Endodermal cell (in vitro differentiated cells): ENCODE measurements at regions not wholly inside any gene's neighbourhood (a gene's known extent, or its start where the extent isn't known, plus 50 kb on each side); places are given as distances from the start of the nearest gene placed in this dataset.
A peak's percentile ranks its signal among the peaks of the same experiment; 100 is the strongest.

ENCODE experiments used
- DNase-seq: peaks from one replicate; pipeline ENCODE4 v3.0.0-alpha.2; 2017
- H3K27ac ChIP-seq: 2 replicates; pipeline ENCODE4 v1.5.1; 2013; ENCODE audit warnings: mild to moderate bottlenecking, low read depth, low read length, moderate library complexity
- H3K27me3 ChIP-seq: 2 replicates; pipeline ENCODE4 v1.6.1; 2013; ENCODE audit warnings: mild to moderate bottlenecking, low read length, moderate library complexity; ENCODE audit not compliant: insufficient read depth, control insufficient read depth, poor library complexity, severe bottlenecking
- H3K36me3 ChIP-seq: 2 replicates; pipeline ENCODE4 v1.7.0; 2013; ENCODE audit warnings: mild to moderate bottlenecking, low read length, moderate library complexity; ENCODE audit not compliant: control insufficient read depth, insufficient read depth
- H3K4me1 ChIP-seq: one replicate; pipeline ENCODE4 v1.7.0; 2013; ENCODE audit warnings: low read length; ENCODE audit not compliant: control insufficient read depth, insufficient read depth
- H3K4me3 ChIP-seq: 2 replicates; pipeline ENCODE4 v1.5.1; 2013; ENCODE audit warnings: mild to moderate bottlenecking, low read length, moderate library complexity
- H3K9ac ChIP-seq: 2 replicates; pipeline ENCODE4 v1.6.1; 2013; ENCODE audit warnings: mild to moderate bottlenecking, low read length, moderate library complexity; ENCODE audit not compliant: poor library complexity, severe bottlenecking; ENCODE audit errors: extremely low read depth
- H3K9me3 ChIP-seq: 2 replicates; pipeline ENCODE4 v1.6.1; 2013; ENCODE audit warnings: mild to moderate bottlenecking, low read length, moderate library complexity; ENCODE audit not compliant: control insufficient read depth
- H3K27ac Mint-ChIP-seq: 2 replicates; pipeline ENCODE4 v1.8.0; 2020; ENCODE audit warnings: mixed read lengths
- H3K27me3 Mint-ChIP-seq: 2 replicates; pipeline ENCODE4 v1.8.0; 2021; ENCODE audit warnings: mild to moderate bottlenecking, mixed read lengths; ENCODE audit not compliant: insufficient read depth
- H3K36me3 Mint-ChIP-seq: 2 replicates; pipeline ENCODE4 v1.8.0; 2020; ENCODE audit warnings: low read depth, mixed read lengths
- H3K4me1 Mint-ChIP-seq: 2 replicates; pipeline ENCODE4 v1.8.0; 2020; ENCODE audit warnings: mixed read lengths
- H3K4me3 Mint-ChIP-seq: 2 replicates; pipeline ENCODE4 v1.8.0; 2020; ENCODE audit warnings: mild to moderate bottlenecking, moderate library complexity, mixed read lengths
- H3K9me3 Mint-ChIP-seq: 2 replicates; pipeline ENCODE4 v1.8.0; 2020; ENCODE audit warnings: mild to moderate bottlenecking, mixed read lengths
- WGBS, 2 experiments: methylation state at CpG; one replicate each; pipeline versions ENCODE4 v1.1.5 to v1.1.7; 2013; ENCODE audit warnings: missing lambda C conversion rate in 2 of 2, mixed read lengths in 1 of 2; ENCODE audit not compliant: insufficient coverage in 1 of 2, insufficient read length in 1 of 2; 5-methylcytosine and 5-hydroxymethylcytosine counted together
- TF ChIP-seq, protein P1 (sequence below): fragments of 200-600 bp; sonication (generic); conservative IDR thresholded peaks from 2 replicates; pipeline ENCODE4 v1.5.0; 2021; ENCODE audit warnings: antibody characterized with exemption, mild to moderate bottlenecking

DNA sequence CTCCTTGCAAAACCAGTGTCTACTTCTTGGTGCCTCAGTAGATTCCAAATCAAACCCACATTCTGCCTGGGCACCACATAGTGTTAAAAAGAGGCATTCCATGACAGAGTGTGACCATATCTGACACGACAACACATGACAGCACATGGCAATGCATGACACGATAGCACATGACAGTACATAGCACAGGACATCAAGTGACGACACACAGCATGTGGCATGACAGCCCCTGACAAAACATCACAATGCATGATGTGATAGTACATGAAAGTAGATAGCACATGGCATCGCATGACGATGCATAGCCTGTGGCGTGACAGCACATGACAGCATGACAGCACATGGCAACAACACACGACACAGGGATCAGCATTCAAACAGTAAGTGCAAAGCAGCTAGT is 845.9 kb upstream of the SALL3 start:
- peaks cover 8% of the 10 kb centered on the region for H3K4me1 Mint-ChIP-seq
- Histone ChIP-seq H3K4me3 (no peak overlapping the region), H3K4me1 (no peaks in the 10 kb centered on the region), H3K9me3 (no peaks in the 10 kb centered on the region), H3K36me3 (no peaks in the 10 kb centered on the region), H3K27ac (no peak overlapping the region), H3K27me3 (peaks cover 17% of the 10 kb centered on the region), H3K9ac (no peak overlapping the region)
- no peaks in the 10 kb centered on the region for H3K36me3 Mint-ChIP-seq
- no peak overlapping the region for H3K4me3 Mint-ChIP-seq
- H3K27ac Mint-ChIP-seq, result no peak overlapping the region
- no peak for DNase-seq
- TF ChIP-seq, protein P1, sequence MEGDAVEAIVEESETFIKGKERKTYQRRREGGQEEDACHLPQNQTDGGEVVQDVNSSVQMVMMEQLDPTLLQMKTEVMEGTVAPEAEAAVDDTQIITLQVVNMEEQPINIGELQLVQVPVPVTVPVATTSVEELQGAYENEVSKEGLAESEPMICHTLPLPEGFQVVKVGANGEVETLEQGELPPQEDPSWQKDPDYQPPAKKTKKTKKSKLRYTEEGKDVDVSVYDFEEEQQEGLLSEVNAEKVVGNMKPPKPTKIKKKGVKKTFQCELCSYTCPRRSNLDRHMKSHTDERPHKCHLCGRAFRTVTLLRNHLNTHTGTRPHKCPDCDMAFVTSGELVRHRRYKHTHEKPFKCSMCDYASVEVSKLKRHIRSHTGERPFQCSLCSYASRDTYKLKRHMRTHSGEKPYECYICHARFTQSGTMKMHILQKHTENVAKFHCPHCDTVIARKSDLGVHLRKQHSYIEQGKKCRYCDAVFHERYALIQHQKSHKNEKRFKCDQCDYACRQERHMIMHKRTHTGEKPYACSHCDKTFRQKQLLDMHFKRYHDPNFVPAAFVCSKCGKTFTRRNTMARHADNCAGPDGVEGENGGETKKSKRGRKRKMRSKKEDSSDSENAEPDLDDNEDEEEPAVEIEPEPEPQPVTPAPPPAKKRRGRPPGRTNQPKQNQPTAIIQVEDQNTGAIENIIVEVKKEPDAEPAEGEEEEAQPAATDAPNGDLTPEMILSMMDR, result no peak
- peaks cover 37% of the 10 kb centered on the region for H3K27me3 Mint-ChIP-seq
- 94 to 98% methylated on average over 3 to 7 of the region's 7 CpGs for WGBS, 2 experiments
- H3K9me3 Mint-ChIP-seq, result no peaks in the 10 kb centered on the region

DNA sequence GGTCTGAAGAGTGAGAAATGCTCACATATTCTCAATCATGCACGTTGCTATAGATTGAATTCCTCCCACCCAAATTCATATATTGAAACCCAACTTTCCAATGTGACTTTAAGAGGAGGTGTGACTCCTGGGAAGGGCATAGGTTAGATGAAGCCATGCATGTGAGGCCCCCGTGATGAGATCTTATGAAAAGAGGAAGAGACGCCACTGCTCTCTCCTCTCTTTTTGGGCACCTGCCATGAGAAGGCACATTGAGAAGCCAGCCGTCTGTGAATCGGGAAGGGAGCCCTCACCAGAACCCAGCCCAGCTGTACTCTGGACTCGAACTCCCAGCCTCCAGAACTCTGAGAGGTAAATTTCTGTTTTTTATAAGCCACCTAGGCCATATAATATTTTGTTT is 842.6 kb upstream of the SALL3 start:
- Histone ChIP-seq H3K27me3 (peaks cover 30% of the 10 kb centered on the region), H3K9me3 (no peaks in the 10 kb centered on the region), H3K4me1 (peaks cover 3% of the 10 kb centered on the region), H3K36me3 (no peaks in the 10 kb centered on the region), H3K9ac (no peak overlapping the region), H3K4me3 (no peak overlapping the region), H3K27ac (no peak overlapping the region)
- Mint-ChIP-seq H3K27me3 (peaks cover 25% of the 10 kb centered on the region), H3K9me3 (no peaks in the 10 kb centered on the region), H3K4me3 (no peak overlapping the region), H3K36me3 (no peaks in the 10 kb centered on the region), H3K4me1 (peaks cover 29% of the 10 kb centered on the region), H3K27ac (no peak overlapping the region)
- no peak for DNase-seq
- WGBS, 2 experiments, result 93 to 97% methylated on average over 2 to 6 of the region's 6 CpGs
- TF ChIP-seq, protein P1, result no peak

DNA sequence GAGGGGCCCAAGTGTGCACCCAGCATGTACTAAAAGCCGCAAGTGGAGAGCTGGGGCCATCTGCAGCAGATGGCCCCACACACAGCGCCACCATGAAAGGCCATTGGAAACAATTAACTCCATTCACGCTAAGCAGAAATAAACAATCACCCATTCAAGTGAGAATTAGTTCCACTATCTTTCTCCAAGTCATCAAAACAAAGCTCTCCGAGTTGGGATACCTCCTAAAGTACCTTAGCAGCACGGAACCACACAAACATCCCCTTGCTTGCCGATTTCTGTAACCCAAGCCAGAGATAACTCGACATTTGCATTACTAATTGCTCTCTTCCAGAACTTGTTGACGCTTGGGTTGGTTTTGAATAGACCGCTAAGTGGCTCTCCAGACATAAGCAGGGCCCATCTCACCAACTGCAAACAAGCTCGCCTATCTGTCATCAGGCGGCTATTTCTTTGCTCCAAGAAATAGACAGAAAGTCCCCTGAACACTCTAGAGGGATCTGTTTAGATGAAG is 840.6 kb upstream of the SALL3 start:
- Mint-ChIP-seq H3K9me3 (no peaks in the 10 kb centered on the region), H3K36me3 (no peaks in the 10 kb centered on the region), H3K27ac (peak overlapping the region; percentile 57), H3K27me3 (peaks cover 25% of the 10 kb centered on the region), H3K4me3 (peak overlapping the region; percentile 30), H3K4me1 (peaks cover 29% of the 10 kb centered on the region)
- Histone ChIP-seq H3K27me3 (peaks cover 30% of the 10 kb centered on the region), H3K27ac (no peak overlapping the region), H3K4me1 (peaks cover 3% of the 10 kb centered on the region), H3K9ac (no peak overlapping the region), H3K36me3 (no peaks in the 10 kb centered on the region), H3K4me3 (no peak overlapping the region), H3K9me3 (no peaks in the 10 kb centered on the region)
- TF ChIP-seq, protein P1, result no peak
- DNase-seq, result peak; percentile 83
- 8 to 14% methylated on average over 7 to 11 of the region's 11 CpGs for WGBS, 2 experiments
